Esophagus squamous epithelium (tissue), 5 donors: ENCODE measurements at regions not wholly inside any gene's neighbourhood (a gene's known extent, or its start where the extent isn't known, plus 50 kb on each side); places are given as distances from the start of the nearest gene placed in this dataset.

Source experiments
- DNase-seq: peaks from one replicate; lab custom pipeline; 2025; lab: John Stamatoyannopoulos, UW
- H3K27ac ChIP-seq, 4 donors: fragments of 200-600 bp; sonication (generic); one replicate each; pipeline ENCODE4 v1.5.1; 2016 to 2019; ENCODE audit warnings: mild to moderate bottlenecking in 1 of 4
- H3K27me3 ChIP-seq, 4 donors: fragments of 200-600 bp; sonication (generic); 1 replicate in 3 of 4; 2 replicates in 1 of 4; pipeline versions ENCODE4 v1.5.1 to v1.6.0; 2017 to 2021; ENCODE audit warnings: antibody characterized with exemption in 1 of 4
- H3K36me3 ChIP-seq, 3 donors: fragments of 200-600 bp; sonication (generic); one replicate each; pipeline ENCODE4 v1.5.1; 2016 to 2019
- H3K4me1 ChIP-seq, 3 donors: fragments of 200-600 bp; sonication (generic); one replicate each; pipeline ENCODE4 v1.5.1; 2017 to 2019
- H3K4me3 ChIP-seq, 4 donors: fragments of 200-600 bp; sonication (generic); 1 replicate in 3 of 4; 2 replicates in 1 of 4; pipeline ENCODE4 v1.5.1; 2016 to 2019; ENCODE audit warnings: mild to moderate bottlenecking in 2 of 4, moderate library complexity in 1 of 4
- H3K9me3 ChIP-seq, 3 donors: fragments of 200-600 bp; sonication (generic); one replicate each; pipeline ENCODE4 v1.5.1; 2016 to 2019
- CTCF ChIP-seq, 6 experiments: fragments of 450-650 bp in 4 of 6; fragments of 200-600 bp in 2 of 6; sonication (generic) in 2 of 6; IDR thresholded peaks; one replicate each; pipeline ENCODE4 v1.5.1; 2016 to 2019; ENCODE audit warnings: antibody characterized with exemption in 6 of 6, mild to moderate bottlenecking in 4 of 6, moderate library complexity in 4 of 6
- POLR2A ChIP-seq, 4 donors: fragments of 450-650 bp; IDR thresholded peaks; one replicate each; pipeline ENCODE4 v1.6.1; 2017; ENCODE audit warnings: antibody characterized with exemption in 4 of 4, mild to moderate bottlenecking in 4 of 4, moderate library complexity in 3 of 4
- WGBS, 2 donors: methylation state at CpG; one replicate each; pipeline ENCODE4 v1.1.5; 2018; 5-methylcytosine and 5-hydroxymethylcytosine counted together
- intact Hi-C: fragments of 100-400 bp; cut with DNase I; formaldehyde crosslinking; loops from one replicate; pipeline ENCODE4 v1.15.0; 2022
- donor health status: DM: yes; HTN: yes; CAD: no.

GRCh38 chr12:92338671-92339070, 193.0 kb upstream of the BTG1 start:
- H3K36me3 ChIP-seq, result no peaks in the 10 kb centered on the region
- no peaks in the 10 kb centered on the region for H3K9me3 ChIP-seq
- H3K4me3 ChIP-seq, result no peak overlapping the region
- 71 to 90% methylated on average over 1 of the region's 1 CpG for WGBS, 2 donors
- H3K27ac ChIP-seq, result no peak overlapping the region
- no peak for DNase-seq
- no peaks in the 10 kb centered on the region for H3K27me3 ChIP-seq
- TF ChIP-seq CTCF (IDR thresholded peaks at IDR 0.05) (no peak), POLR2A (IDR thresholded peaks at IDR 0.05) (no peak)
- H3K4me1 ChIP-seq, result peaks cover 0 to 21% (median 0%) of the 10 kb centered on the region in 3 donors
- intact Hi-C loops, result no loop called here

- Histone ChIP-seq H3K4me1 (peaks cover 0 to 21% (median 0%) of the 10 kb centered on the region in 3 donors), H3K27ac (no peak overlapping the region), H3K27me3 (no peaks in the 10 kb centered on the region), H3K4me3 (no peak overlapping the region), H3K9me3 (no peaks in the 10 kb centered on the region), H3K36me3 (no peaks in the 10 kb centered on the region)
- 94 to 95% methylated on average over 2 of the region's 2 CpGs for WGBS, 2 donors
- no peak for TF ChIP-seq POLR2A (IDR thresholded peaks at IDR 0.05)
- TF ChIP-seq CTCF (IDR thresholded peaks at IDR 0.05), result no peak
- DNase-seq, result no peak
- intact Hi-C loops, result no loop called here
These were observed 192.5 kb upstream of the BTG1 start for GRCh38 chr12:92338102-92338501.

- Histone ChIP-seq H3K4me3 (no peak overlapping the region), H3K36me3 (no peaks in the 10 kb centered on the region), H3K27ac (no peak overlapping the region), H3K27me3 (no peaks in the 10 kb centered on the region), H3K4me1 (peaks cover 0 to 21% (median 0%) of the 10 kb centered on the region in 3 donors), H3K9me3 (no peaks in the 10 kb centered on the region)
- intact Hi-C loops, result no loop called here
- WGBS, 2 donors, result 82 to 84% methylated on average over 4 of the region's 4 CpGs
- no peak for TF ChIP-seq POLR2A (IDR thresholded peaks at IDR 0.05)
- no peak for TF ChIP-seq CTCF (IDR thresholded peaks at IDR 0.05)
- no peak for DNase-seq
These were observed 191.5 kb upstream of the BTG1 start for GRCh38 chr12:92337128-92337527.

GRCh38 chr12:92336641-92337040, 191.0 kb upstream of the BTG1 start:
- TF ChIP-seq CTCF (IDR thresholded peaks at IDR 0.05) (no peak), POLR2A (IDR thresholded peaks at IDR 0.05) (no peak)
- Histone ChIP-seq H3K4me1 (peaks cover 0 to 18% (median 0%) of the 10 kb centered on the region in 3 donors), H3K27ac (no peak overlapping the region), H3K27me3 (no peaks in the 10 kb centered on the region), H3K9me3 (no peaks in the 10 kb centered on the region), H3K4me3 (no peak overlapping the region), H3K36me3 (no peaks in the 10 kb centered on the region)
- WGBS, 2 donors, result 63 to 67% methylated on average over 2 of the region's 2 CpGs
- intact Hi-C loops, result no loop called here
- DNase-seq, result no peak

- DNase-seq, result no peak
- Histone ChIP-seq H3K9me3 (no peaks in the 10 kb centered on the region), H3K27me3 (no peaks in the 10 kb centered on the region), H3K36me3 (no peaks in the 10 kb centered on the region), H3K4me3 (no peak overlapping the region), H3K27ac (no peak overlapping the region), H3K4me1 (peaks cover 0 to 11% (median 0%) of the 10 kb centered on the region in 3 donors)
- TF ChIP-seq CTCF (IDR thresholded peaks at IDR 0.05) (no peak), POLR2A (IDR thresholded peaks at IDR 0.05) (no peak)
- intact Hi-C loops, result no loop called here
- 66 to 77% methylated on average over 4 of the region's 4 CpGs for WGBS, 2 donors
These were observed 190.2 kb upstream of the BTG1 start for GRCh38 chr12:92335831-92336230.
